Islet precursor cell (in vitro differentiated cells): ENCODE measurements at regions not wholly inside any gene's neighbourhood (a gene's known extent, or its start where the extent isn't known, plus 50 kb on each side); places are given as distances from the start of the nearest gene placed in this dataset.
"Not testable (repeated sequence)": the region's sequence is repeated elsewhere in the genome, so short reads cannot be mapped to it uniquely, and the experiment has no call there.

Experiments
- DNase-seq: peaks from one replicate; pipeline ENCODE4 v3.0.0-alpha.2; 2018

GRCh38 chr7:56291-56913 lies 136.0 kb upstream of the FAM20C start:
- no peak for DNase-seq

GRCh38 chr7:57071-57470 lies 135.3 kb upstream of the FAM20C start:
- DNase-seq = no peak

GRCh38 chr7:57482-58255 lies 134.7 kb upstream of the FAM20C start:
- DNase-seq = no peak

GRCh38 chr7:58316-58715 lies 134.1 kb upstream of the FAM20C start:
- DNase-seq = no peak

GRCh38 chr7:59079-60016 lies 133.0 kb upstream of the FAM20C start:
- no peak for DNase-seq

GRCh38 chr7:60017-60675 lies 132.2 kb upstream of the FAM20C start:
- DNase-seq = no peak

GRCh38 chr7:60706-61105 lies 131.7 kb upstream of the FAM20C start:
- DNase-seq = no peak

GRCh38 chr7:61111-61510 lies 131.3 kb upstream of the FAM20C start:
- no peak for DNase-seq

GRCh38 chr7:61576-62360 lies 130.6 kb upstream of the FAM20C start:
- DNase-seq = no peak

GRCh38 chr7:62361-63116 lies 129.8 kb upstream of the FAM20C start:
- DNase-seq = no peak

GRCh38 chr7:63117-63480 lies 129.3 kb upstream of the FAM20C start:
- no peak for DNase-seq

- DNase-seq = no peak
Measured at GRCh38 chr7:63521-64021, 128.8 kb upstream of the FAM20C start.

GRCh38 chr7:64098-64915 lies 128.1 kb upstream of the FAM20C start:
- peak; percentile 71 for DNase-seq

- no peak for DNase-seq
Measured at GRCh38 chr7:64916-65341, 127.4 kb upstream of the FAM20C start.

GRCh38 chr7:65554-65953 lies 126.8 kb upstream of the FAM20C start:
- no peak for DNase-seq

GRCh38 chr7:66296-66695 lies 126.1 kb upstream of the FAM20C start:
- DNase-seq = no peak

- DNase-seq = no peak
Measured at GRCh38 chr7:66741-67140, 125.6 kb upstream of the FAM20C start.

GRCh38 chr7:67661-68395 lies 124.5 kb upstream of the FAM20C start:
- no peak for DNase-seq

GRCh38 chr7:68629-69028 lies 123.7 kb upstream of the FAM20C start:
- no peak for DNase-seq

- DNase-seq = not testable (repeated sequence)
Measured at GRCh38 chr7:69052-69451, 123.3 kb upstream of the FAM20C start.
